Retina (tissue), 1 donor: ENCODE measurements at regions not wholly inside any gene's neighbourhood (a gene's known extent, or its start where the extent isn't known, plus 50 kb on each side); places are given as distances from the start of the nearest gene placed in this dataset.

Source experiments
- DNase-seq: peaks from one replicate; pipeline ENCODE4 v3.0.0-alpha.2; 2016

GRCh38 chr5:68352166-68352565 is 136.6 kb downstream of the PIK3R1 start:
- no peak for DNase-seq

- no peak for DNase-seq
Measured at GRCh38 chr5:68353605-68354004, 138.0 kb downstream of the PIK3R1 start.

DNA sequence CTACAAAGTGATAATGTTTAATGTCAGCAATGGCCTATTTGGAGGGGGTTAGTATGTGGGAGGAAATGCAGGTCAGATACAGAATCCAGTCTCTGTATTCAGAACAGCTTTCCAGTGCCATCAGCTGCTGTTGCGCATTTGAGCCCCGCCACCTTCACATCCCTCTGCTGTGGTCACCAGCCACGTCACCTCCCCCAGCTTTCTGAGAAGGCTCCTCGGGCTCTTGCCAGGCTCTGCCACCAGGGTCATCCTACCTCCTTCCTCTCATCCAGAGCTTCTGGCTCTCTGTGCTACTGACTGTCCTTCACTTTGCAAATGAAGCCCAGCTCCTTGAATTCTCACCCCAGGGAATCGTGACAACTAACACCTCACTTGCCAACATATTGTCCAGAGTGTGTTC is 138.8 kb downstream of the PIK3R1 start:
- no peak for DNase-seq

DNA sequence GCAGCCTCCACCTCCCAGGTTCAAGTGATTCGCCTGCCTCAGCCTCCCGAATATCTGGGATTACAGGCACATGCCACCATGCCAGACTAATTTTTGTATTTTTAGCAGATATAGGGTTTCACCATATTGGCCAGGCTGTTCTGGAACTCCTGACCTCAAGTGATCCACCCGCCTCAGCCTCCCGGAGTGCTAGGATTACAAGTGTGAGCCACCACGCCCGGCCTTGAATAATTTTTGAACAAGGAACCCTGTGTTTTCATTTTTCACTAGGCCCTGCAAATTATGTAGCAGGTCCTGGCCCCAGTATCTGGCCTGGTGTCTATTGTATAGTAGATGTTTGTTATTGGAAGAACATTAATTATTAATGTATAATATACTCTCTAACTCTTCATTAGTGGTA is 140.7 kb downstream of the PIK3R1 start:
- DNase-seq = no peak

DNA sequence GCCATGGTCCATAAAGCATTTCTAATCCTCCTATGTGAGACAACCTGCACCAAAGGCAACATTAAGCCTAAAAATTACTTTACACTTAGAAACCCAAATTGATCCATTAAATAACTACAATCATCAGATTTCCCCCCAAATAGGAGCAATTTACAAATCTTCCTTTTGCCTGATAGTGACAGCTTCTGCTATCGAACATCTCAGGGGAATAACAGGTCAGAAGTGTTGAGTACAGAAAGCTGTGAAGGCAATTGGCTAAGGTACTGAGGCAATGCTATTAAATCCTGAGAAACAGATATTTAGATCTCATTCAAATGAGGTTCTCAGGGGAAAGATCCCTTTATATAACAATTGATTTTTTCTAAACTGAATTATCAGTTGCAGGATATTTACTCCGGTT is 141.1 kb downstream of the PIK3R1 start:
- DNase-seq = no peak

- DNase-seq = no peak
Measured at GRCh38 chr5:68359699-68360098, 144.1 kb downstream of the PIK3R1 start.

DNA sequence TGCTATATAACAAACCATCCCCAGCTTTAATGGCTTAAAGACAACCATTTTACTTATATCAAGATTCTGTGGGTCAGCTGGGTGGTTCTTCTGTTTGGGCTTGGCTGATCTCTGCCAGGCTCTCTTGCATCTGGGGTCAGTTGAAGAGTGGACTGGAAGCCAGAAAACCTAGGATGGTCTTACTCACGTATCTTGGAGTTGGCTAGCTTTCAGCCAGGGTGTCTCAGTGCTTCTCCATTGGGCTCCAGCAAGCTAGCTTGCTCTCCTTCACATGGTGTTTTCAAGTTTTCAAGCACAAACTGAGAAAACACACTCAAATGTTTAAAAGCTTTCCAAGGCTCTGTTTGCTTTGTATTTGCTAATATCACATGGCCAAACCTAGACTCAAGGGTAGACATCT is 146.8 kb downstream of the PIK3R1 start:
- DNase-seq = no peak

GRCh38 chr5:68365889-68366288 is 150.3 kb downstream of the PIK3R1 start:
- DNase-seq = no peak

DNA sequence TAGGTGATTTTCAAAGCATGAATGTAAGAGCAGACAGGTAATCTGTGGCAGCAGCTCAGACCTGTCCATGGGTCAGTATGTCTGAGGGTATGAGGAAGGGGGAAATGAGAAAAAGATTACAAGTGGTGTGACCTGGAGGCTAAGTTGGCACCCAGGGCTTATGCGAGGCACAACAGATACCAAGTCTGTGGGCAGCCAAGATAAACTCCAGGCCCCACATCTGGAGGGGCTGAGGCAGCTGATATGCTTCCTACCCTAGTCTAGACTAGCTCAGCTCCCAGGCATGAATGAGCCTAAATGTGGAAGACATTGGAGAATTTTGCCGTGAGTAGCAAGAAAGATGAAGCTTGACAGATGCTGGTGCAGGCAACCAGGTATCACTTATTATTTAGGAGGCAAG is 151.7 kb downstream of the PIK3R1 start:
- no peak for DNase-seq

GRCh38 chr5:68367717-68368116 is 152.2 kb downstream of the PIK3R1 start:
- no peak for DNase-seq

- no peak for DNase-seq
Measured at GRCh38 chr5:68368311-68369022, 152.9 kb downstream of the PIK3R1 start.

DNA sequence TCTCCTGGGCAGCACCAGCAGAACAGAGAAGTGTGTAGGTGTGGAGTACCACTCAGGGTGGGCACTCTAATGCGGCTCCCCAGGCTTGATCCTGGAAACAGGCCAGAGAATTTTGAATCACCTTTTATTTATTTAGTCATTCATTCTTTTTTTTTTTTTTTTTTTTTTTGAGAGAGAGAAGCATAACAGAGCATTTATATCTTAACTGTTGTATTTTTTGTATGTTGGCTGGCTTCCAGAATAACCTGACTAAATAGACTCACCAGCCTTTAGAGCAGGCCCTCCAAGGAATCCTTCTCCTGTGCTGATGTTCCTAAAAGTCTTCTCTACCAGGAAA is 153.4 kb downstream of the PIK3R1 start:
- DNase-seq = no peak

GRCh38 chr5:68369457-68370125 is 154.0 kb downstream of the PIK3R1 start:
- DNase-seq = no peak

DNA sequence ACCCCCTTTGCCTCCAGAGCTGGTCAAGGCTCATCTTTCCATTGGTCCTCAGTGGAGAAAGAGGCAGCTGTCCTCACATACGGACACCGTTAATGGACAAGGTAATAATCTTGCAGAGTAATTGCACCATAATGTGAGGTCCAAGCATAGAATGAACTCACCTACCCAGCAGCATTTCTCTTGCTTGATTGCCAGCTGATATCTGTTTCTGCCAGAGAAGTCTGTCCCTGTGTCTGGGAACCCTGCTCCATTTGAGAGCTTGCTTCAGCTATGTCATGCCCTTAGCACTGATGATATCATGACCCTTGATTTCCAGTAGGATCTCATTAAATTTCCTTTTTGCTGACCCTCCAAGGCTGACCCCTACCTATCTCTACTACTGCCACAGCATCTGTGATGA is 154.6 kb downstream of the PIK3R1 start:
- no peak for DNase-seq

GRCh38 chr5:68371607-68372006 is 156.1 kb downstream of the PIK3R1 start:
- DNase-seq = no peak

DNA sequence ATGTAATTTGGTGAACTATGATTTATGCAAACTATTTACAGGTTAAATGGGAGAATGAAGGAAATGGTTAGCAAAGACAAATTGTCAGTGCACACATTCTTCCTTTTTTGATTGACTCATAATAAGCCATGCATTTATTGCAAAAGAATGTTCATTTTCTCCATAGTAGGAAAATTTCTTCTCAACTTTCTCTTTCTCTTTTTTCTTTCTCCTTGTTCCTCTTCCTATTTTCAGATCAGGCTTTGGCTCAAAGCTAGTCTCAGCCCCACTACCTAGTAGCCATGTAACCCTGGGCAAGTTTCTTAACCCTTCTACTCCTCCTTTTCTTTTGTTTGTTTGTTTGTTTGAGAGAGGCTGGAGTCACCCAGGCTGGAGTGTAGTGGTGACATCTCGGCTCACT is 156.6 kb downstream of the PIK3R1 start:
- DNase-seq = no peak

DNA sequence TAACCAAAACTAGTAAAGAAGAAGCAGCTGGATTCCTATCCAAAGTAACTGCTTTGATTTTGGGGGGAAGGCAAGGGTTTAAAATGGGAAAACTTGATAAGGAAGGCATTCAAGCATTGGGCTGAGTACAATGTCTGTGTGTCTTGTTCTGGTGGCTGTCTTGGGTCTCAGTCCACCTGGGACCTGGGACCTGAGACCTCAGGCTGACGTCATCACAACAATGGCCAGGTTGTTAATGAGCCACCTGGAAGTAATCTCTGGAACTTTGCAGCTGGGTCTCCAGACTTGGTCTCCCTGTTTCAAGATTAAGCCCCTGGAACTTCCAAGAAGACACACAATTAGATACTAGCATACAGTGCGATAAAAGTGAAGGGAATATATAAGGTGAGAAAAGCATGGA is 157.5 kb downstream of the PIK3R1 start:
- DNase-seq = no peak

DNA sequence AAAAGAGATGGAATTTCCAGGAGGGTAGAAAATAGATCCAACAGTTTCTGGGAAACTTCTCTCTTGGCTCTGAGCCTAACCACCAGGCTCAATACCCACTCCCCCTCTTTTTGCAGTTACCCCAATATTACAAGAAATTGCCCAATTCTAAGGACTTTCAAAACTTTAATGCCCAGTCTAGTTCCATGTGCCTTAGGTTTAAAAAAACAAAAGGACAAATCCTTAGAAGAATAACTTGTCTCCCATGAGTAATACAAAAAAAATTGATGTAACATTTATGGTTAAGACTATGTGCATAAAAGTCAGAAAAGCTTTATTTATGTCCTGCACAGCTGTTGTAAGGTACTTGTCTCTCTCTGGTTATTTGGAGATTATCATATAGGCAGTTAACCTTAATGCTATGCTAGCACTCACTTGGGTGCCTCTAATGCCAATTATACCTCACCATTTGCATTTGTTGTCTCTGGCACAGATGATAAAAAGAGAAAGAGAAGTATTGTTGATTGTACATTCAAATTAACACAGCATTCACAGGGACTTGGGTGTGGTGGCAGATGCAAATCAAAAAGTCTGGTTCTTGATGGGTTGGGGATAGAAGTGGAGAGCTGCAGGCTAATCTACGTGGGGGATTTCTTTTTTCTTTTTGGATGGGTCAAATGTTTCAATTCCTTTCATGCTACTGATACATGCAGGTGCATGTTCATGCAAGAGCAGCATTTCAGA is 159.4 kb downstream of the PIK3R1 start:
- DNase-seq = no peak

- DNase-seq = no peak
Measured at GRCh38 chr5:68375540-68375939, 160.0 kb downstream of the PIK3R1 start.

GRCh38 chr5:68376935-68377334 is 161.4 kb downstream of the PIK3R1 start:
- DNase-seq = no peak

DNA sequence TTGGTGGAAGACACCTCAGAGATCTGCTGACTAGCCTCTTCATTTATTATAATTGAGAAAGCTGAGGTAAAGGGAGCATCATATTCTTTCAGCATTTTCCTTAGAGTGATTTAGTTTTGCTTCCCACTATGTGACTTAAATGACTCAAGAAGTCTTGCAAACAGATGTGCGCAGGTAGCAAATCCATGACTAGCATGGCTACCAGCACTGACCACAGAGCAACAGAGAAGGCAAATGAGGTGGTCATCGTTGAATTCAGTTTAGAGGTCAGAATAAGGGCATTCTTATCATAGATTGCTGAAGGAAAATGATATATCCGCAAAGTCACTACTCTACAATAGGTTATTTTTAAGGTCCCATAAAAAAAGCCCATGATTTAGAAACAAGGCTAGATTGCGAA is 162.2 kb downstream of the PIK3R1 start:
- no peak for DNase-seq

DNA sequence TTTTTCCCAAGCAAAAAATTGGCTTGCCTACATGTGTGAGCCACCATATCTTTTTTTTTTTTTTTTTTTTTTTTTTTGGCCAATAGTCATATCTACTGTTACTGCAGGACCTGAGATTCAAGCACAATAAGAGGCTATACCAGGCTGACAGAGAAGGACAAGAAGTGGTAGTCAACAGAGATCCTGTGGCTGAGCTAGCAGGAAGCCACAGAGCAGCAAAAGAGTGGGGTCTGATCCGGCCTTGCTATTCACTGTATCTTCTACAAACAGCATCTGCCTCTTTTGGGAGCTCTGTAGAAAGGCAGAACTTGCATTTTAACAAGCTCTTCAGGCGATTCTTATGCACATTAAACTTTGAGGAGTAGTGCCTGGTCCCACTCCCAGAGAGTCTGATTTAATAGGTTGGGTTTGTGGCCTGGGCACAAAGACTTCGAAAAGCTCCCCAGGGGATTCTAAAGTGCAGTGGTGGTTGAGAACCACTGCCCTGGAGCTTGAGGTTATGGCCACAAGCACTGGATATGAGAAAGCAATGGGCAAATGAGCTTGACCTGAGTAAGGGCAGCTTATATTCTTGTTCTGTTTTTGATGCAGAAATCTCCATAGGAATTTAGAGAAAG is 162.8 kb downstream of the PIK3R1 start:
- DNase-seq = no peak

GRCh38 chr5:68379275-68380036 is 163.9 kb downstream of the PIK3R1 start:
- no peak for DNase-seq
